GM12878 (cell line): ENCODE measurements at regions not wholly inside any gene's neighbourhood (a gene's known extent, or its start where the extent isn't known, plus 50 kb on each side); places are given as distances from the start of the nearest gene placed in this dataset.

ENCODE experiments used
- ATAC-seq: fragments of 200-7000 bp; cut with Tn5 transposase; 3 replicates; pipeline ENCODE4 v1.9.1; 2020; ENCODE audit warnings: mild to moderate bottlenecking, moderate library complexity
- BruUV-seq: library from RNA; stranded (reverse); fragments of 400-500 nt; replicated peaks from 2 replicates; lab custom pipeline; 2021; lab: Mats Ljungman, UMichigan
- CTCF ChIA-PET: fragments of 300-600 bp; sonication (Branson Sonifier 250); formaldehyde crosslinking; extraction: SDS; loops from one replicate; lab custom pipeline; 2021; ENCODE audit warnings: inconsistent platforms; lab: Yijun Ruan, JAX
- POLR2A ChIA-PET: fragments of 350-600 bp; formaldehyde crosslinking; extraction: SDS; loops from one replicate; lab custom pipeline; 2021; ENCODE audit warnings: inconsistent platforms; lab: Charles Lee
- RAD21 ChIA-PET: fragments of 300-600 bp; sonication (Branson Sonifier 250); formaldehyde crosslinking; loops from one replicate; lab custom pipeline; 2023; ENCODE audit warnings: antibody characterized with exemption; ENCODE audit not compliant: unreplicated experiment; lab: Charles Lee
- SMC1A ChIA-PET: fragments of 300-600 bp; sonication (Branson Sonifier 250); formaldehyde crosslinking; loops from one replicate; lab custom pipeline; 2023; ENCODE audit not compliant: unreplicated experiment, uncharacterized antibody; lab: Charles Lee
- DNase-seq: peaks from one replicate; pipeline ENCODE4 v3.0.0-alpha.2; 2011; ENCODE audit warnings: low read depth, low spot score
- FAIRE-seq: peaks from 3 replicates; lab custom pipeline; 2011; peaks lifted over from hg19 to GRCh38; lab: Jason Lieb, UNC
- H2AFZ ChIP-seq: 2 replicates; pipeline ENCODE4 v1.6.0; 2011; ENCODE audit warnings: low read depth, low read length, control low read depth; ENCODE audit not compliant: control insufficient read depth
- H3K27ac ChIP-seq: 2 replicates; pipeline ENCODE4 v1.5.1; 2011; ENCODE audit warnings: control low read depth; ENCODE audit not compliant: control insufficient read depth, insufficient read depth
- H3K27me3 ChIP-seq, 2 experiments: replicated peaks in 1 of 2; 2 replicates each; pipeline versions ENCODE4 v1.6.0 to v1.6.1; 2011; ENCODE audit warnings: low read length in 1 of 2; ENCODE audit not compliant: control insufficient read depth in 2 of 2, insufficient read depth in 2 of 2
- H3K36me3 ChIP-seq, 2 experiments: 2 replicates each; pipeline ENCODE4 v1.5.1; 2011; ENCODE audit warnings: low read length in 1 of 2; ENCODE audit not compliant: control insufficient read depth in 2 of 2, insufficient read depth in 2 of 2
- H3K4me1 ChIP-seq: 2 replicates; pipeline ENCODE4 v1.6.1; 2011; ENCODE audit warnings: mild to moderate bottlenecking, low read length, moderate library complexity, mixed read lengths; ENCODE audit not compliant: control insufficient read depth, insufficient read depth
- H3K4me2 ChIP-seq: 2 replicates; pipeline ENCODE4 v1.6.0; 2011; ENCODE audit warnings: control low read depth; ENCODE audit not compliant: control insufficient read depth, insufficient read depth
- H3K4me3 ChIP-seq: fragments of 200-600 bp; sonication (generic); 2 replicates; pipeline ENCODE4 v1.5.1; 2016
- H3K79me2 ChIP-seq: 2 replicates; pipeline ENCODE4 v1.6.0; 2011; ENCODE audit warnings: low read length; ENCODE audit not compliant: control insufficient read depth, insufficient read depth
- H3K9ac ChIP-seq: 2 replicates; pipeline ENCODE4 v1.8.0; 2011; ENCODE audit warnings: low read length, control low read depth, mixed read lengths; ENCODE audit not compliant: control insufficient read depth, insufficient read depth
- H3K9me3 ChIP-seq: replicated peaks from 3 replicates; pipeline ENCODE4 v1.5.1; 2011; ENCODE audit warnings: mild to moderate bottlenecking, low read length; ENCODE audit not compliant: control insufficient read depth, insufficient read depth
- H4K20me1 ChIP-seq: 2 replicates; pipeline ENCODE4 v1.6.0; 2011; ENCODE audit not compliant: control insufficient read depth, insufficient read depth
- CHD2 ChIP-seq: IDR thresholded peaks from 2 replicates; pipeline ENCODE4 v1.6.1; 2011; ENCODE audit warnings: low read depth, low read length, improper control_type of control experiment, borderline replicate concordance
- CREB1 ChIP-seq: IDR thresholded peaks from 2 replicates; pipeline ENCODE4 v1.6.1; 2012; ENCODE audit warnings: low read depth, mild to moderate bottlenecking, inconsistent platforms
- FOS ChIP-seq: IDR thresholded peaks from 3 replicates; pipeline ENCODE4 v1.6.1; 2011; ENCODE audit warnings: borderline replicate concordance; ENCODE audit not compliant: insufficient read length; ENCODE audit errors: extremely low read depth
- HDAC2 ChIP-seq: fragments of 200-600 bp; sonication (generic); IDR thresholded peaks from 2 replicates; pipeline ENCODE4 v1.6.1; 2017
- PAX5 ChIP-seq: IDR thresholded peaks from 2 replicates; pipeline ENCODE4 v1.6.1; 2011; ENCODE audit warnings: low read depth, low read length, borderline replicate concordance
- PML ChIP-seq: IDR thresholded peaks from 2 replicates; pipeline ENCODE4 v1.6.1; 2012; ENCODE audit warnings: low read length, inconsistent platforms
- SIN3A ChIP-seq: IDR thresholded peaks from 2 replicates; pipeline ENCODE4 v1.6.1; 2012; ENCODE audit warnings: low read depth, low read length, improper control_type of control experiment
- SIX5 ChIP-seq: IDR thresholded peaks from 2 replicates; pipeline ENCODE4 v1.6.1; 2011; ENCODE audit warnings: mild to moderate bottlenecking, low read depth, low read length, moderate library complexity; ENCODE audit not compliant: severe bottlenecking
- ZBTB33 ChIP-seq: fragments of 450-650 bp; IDR thresholded peaks from 2 replicates; pipeline ENCODE4 v1.6.1; 2017; ENCODE audit warnings: mild to moderate bottlenecking
- ZNF622 ChIP-seq: fragments of 450-650 bp; IDR thresholded peaks from 2 replicates; pipeline ENCODE4 v1.6.1; 2017; ENCODE audit warnings: mild to moderate bottlenecking, inconsistent platforms
- WGBS: methylation state at CpG from one replicate; pipeline ENCODE4 v1.1.6; 2016; ENCODE audit warnings: low lambda C conversion rate; ENCODE audit not compliant: insufficient replicate concordance, insufficient coverage; ENCODE audit errors: missing lambda C conversion rate; 5-methylcytosine and 5-hydroxymethylcytosine counted together
- in situ Hi-C: fragments of 300-500 bp; cut with MboI; formaldehyde crosslinking; loops from 9 replicates; pipeline ENCODE4 v1.14.3; 2018; ENCODE audit warnings: mixed read lengths
- intact Hi-C: fragments of 100-400 bp; cut with micrococcal nuclease; formaldehyde crosslinking; loops from one replicate; pipeline ENCODE4 v1.14.2; 2022; ENCODE audit not compliant: unreplicated experiment

- TF ChIP-seq ZBTB33 = no peak
- TF ChIP-seq ZNF622 = no peak
- no peak for TF ChIP-seq SIN3A
- TF ChIP-seq CHD2 = no peak
- no peak for TF ChIP-seq SIX5
- TF ChIP-seq, all 136 proteins: peak for 0
These were observed 62.5 kb upstream of the GRHL3 start (continued) for GRCh38 chr1:24256687-24257086.

- no peak for ATAC-seq
- H3K4me1 ChIP-seq = no peaks in the 10 kb centered on the region
- intact Hi-C loops = no loop called here
- H3K9me3 ChIP-seq = no peaks in the 10 kb centered on the region
- WGBS = 52% methylated on average over 7 of the region's 7 CpGs
- BruUV-seq = no TSS peak
- H3K27ac ChIP-seq = no peak overlapping the region
- ChIA-PET RAD21 (no interaction called here), POLR2A (no interaction called here)
- no peak for FAIRE-seq
- no peaks in the 10 kb centered on the region; a peak in 1 of 4 replicates for H3K36me3 ChIP-seq
- H2AFZ ChIP-seq = no peak overlapping the region
- no peaks in the 10 kb centered on the region for H4K20me1 ChIP-seq
- H3K4me3 ChIP-seq = no peak overlapping the region
- no peak for TF ChIP-seq PML
- no peak for TF ChIP-seq CREB1
- no peak for TF ChIP-seq HDAC2
- no peak for TF ChIP-seq PAX5
- TF ChIP-seq FOS = no peak
- TF ChIP-seq, all 136 proteins: peak for 0
- Histone ChIP-seq H3K4me2 (no peak overlapping the region), H3K9ac (no peak overlapping the region), H3K79me2 (no peaks in the 10 kb centered on the region), H3K27me3 (peaks cover 0 to 1% of the 10 kb centered on the region in 2 experiments; a peak in 2 of 4 replicates)
- ChIA-PET CTCF (no interaction called here), SMC1A (interaction anchor here (1.4 kb wide), 1 partner anchor 136 kb away, joined by 3 read pairs; no protein-coding TSS in a partner anchor)
- no peak for DNase-seq
- in situ Hi-C loops = no loop called here
These were observed 63.9 kb upstream of the GRHL3 start for GRCh38 chr1:24255226-24255625.
